PC-3 (cell line): ENCODE measurements at regions not wholly inside any gene's neighbourhood (a gene's known extent, or its start where the extent isn't known, plus 50 kb on each side); places are given as distances from the start of the nearest gene placed in this dataset.

Source experiments
- EZH2 ChIP-seq: fragments of 300-600 bp; sonication (generic); IDR thresholded peaks from one replicate; pipeline ENCODE4 v1.6.1; 2017; ENCODE audit warnings: antibody characterized with exemption, mild to moderate bottlenecking, low read length; ENCODE audit not compliant: unreplicated experiment
- EZH2phosphoT487 ChIP-seq: fragments of 300-600 bp; sonication (generic); IDR thresholded peaks from 2 replicates; pipeline ENCODE4 v1.6.1; 2018; ENCODE audit warnings: mild to moderate bottlenecking, antibody characterized with exemption, low read length, borderline replicate concordance
- TF ChIP-seq, protein P1 (sequence below): fragments of 300-600 bp; sonication (generic); conservative IDR thresholded peaks from 2 replicates; pipeline ENCODE4 v1.5.1; 2017; ENCODE audit warnings: antibody characterized with exemption, low read depth, mild to moderate bottlenecking, low read length

DNA sequence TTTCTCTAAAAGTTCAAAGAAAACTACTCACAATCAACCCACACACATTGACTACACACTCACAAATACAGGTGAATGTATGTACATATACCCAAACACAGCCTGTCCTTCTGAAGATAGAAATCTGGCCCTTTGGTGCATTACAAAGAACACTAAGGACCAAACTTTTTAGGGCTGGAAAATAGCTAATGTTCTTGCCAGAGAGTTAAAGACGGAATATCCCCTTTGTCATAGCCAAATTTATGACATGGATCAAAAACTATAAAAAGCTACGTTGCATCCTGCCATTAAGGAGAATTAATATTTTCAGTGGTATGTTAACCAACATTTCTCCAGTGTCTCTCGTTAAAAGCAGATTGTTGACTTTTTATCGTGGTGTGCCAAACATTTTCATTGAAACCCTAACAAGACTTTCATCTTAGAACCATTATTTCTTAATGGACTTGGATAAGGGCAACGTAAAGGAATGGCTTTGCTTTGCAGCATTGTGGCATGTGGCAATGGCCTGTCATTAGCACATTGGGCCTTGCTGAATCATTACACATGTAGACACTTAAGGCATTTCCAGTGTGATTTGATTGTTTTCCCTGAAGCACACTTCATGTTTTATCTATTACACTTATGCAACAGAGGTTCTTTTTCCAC is 150.9 kb upstream of the MEOX2 start:
- TF ChIP-seq EZH2 (no peak), EZH2phosphoT487 (no peak)
- TF ChIP-seq, protein P1, sequence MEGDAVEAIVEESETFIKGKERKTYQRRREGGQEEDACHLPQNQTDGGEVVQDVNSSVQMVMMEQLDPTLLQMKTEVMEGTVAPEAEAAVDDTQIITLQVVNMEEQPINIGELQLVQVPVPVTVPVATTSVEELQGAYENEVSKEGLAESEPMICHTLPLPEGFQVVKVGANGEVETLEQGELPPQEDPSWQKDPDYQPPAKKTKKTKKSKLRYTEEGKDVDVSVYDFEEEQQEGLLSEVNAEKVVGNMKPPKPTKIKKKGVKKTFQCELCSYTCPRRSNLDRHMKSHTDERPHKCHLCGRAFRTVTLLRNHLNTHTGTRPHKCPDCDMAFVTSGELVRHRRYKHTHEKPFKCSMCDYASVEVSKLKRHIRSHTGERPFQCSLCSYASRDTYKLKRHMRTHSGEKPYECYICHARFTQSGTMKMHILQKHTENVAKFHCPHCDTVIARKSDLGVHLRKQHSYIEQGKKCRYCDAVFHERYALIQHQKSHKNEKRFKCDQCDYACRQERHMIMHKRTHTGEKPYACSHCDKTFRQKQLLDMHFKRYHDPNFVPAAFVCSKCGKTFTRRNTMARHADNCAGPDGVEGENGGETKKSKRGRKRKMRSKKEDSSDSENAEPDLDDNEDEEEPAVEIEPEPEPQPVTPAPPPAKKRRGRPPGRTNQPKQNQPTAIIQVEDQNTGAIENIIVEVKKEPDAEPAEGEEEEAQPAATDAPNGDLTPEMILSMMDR: no peak
